Peyer's patch (tissue), 4 donors: ENCODE measurements at regions not wholly inside any gene's neighbourhood (a gene's known extent, or its start where the extent isn't known, plus 50 kb on each side); places are given as distances from the start of the nearest gene placed in this dataset.

Experiments used
- DNase-seq, 3 donors: peaks; one replicate each; pipeline ENCODE4 v3.0.0-alpha.2; 2017 to 2019
- H3K27ac ChIP-seq, 4 donors: fragments of 200-600 bp; sonication (generic); one replicate each; pipeline ENCODE4 v1.5.1; 2016 to 2019
- H3K27me3 ChIP-seq, 2 donors: fragments of 200-600 bp; sonication (generic); one replicate each; pipeline ENCODE4 v1.5.1; 2019
- H3K36me3 ChIP-seq, 3 donors: fragments of 200-600 bp; sonication (generic); one replicate each; pipeline ENCODE4 v1.5.1; 2016 to 2019
- H3K4me1 ChIP-seq, 4 donors: fragments of 200-600 bp; sonication (generic); one replicate each; pipeline ENCODE4 v1.5.1; 2016 to 2019
- H3K4me3 ChIP-seq, 4 donors: fragments of 200-600 bp; sonication (generic); 1 replicate in 3 of 4; 2 replicates in 1 of 4; pipeline ENCODE4 v1.5.1; 2016 to 2019; ENCODE audit warnings: mild to moderate bottlenecking in 1 of 4
- H3K9me3 ChIP-seq, 4 donors: fragments of 200-600 bp; sonication (generic); one replicate each; pipeline ENCODE4 v1.5.1; 2016 to 2019; ENCODE audit warnings: mild to moderate bottlenecking in 1 of 4
- CTCF ChIP-seq, 6 experiments: fragments of 450-650 bp in 4 of 6; fragments of 200-600 bp in 2 of 6; sonication (generic) in 1 of 6; IDR thresholded peaks; one replicate each; pipeline ENCODE4 v1.5.1; 2017 to 2019; ENCODE audit warnings: antibody characterized with exemption in 6 of 6, mild to moderate bottlenecking in 3 of 6, moderate library complexity in 1 of 6
- POLR2A ChIP-seq, 2 donors: fragments of 450-650 bp; IDR thresholded peaks; one replicate each; pipeline ENCODE4 v1.5.1; 2017; ENCODE audit warnings: antibody characterized with exemption in 2 of 2, mild to moderate bottlenecking in 2 of 2, moderate library complexity in 2 of 2
- small RNA-seq, 2 donors: library from RNA; depleted of rRNA; stranded (forward); fragments of <200 nt; gene quantifications; one replicate each; pipeline ENCODE3, GENCODE V24; 2016

DNA sequence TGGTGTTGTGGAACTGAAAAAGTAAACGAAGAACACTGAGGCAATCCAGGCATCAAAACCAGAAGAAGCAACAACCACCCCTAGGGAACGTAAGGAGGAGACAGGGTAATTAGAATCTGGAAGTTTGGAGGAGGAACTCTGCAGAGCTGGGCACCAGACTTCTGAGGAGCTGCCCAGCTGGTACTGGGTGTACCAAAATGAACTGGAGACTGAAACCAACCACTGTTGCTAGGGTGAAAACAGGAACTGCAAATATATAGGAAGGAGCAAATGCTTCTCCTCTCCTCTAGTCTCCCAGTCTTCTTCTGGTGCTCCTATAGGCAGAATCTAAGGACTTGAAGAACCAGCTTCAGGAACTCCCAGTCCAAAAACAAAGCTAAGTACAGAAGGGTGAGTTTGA is 189.8 kb downstream of the ELAVL2 start:
- H3K36me3 ChIP-seq: no peaks in the 10 kb centered on the region

GRCh38 chr9:23638011-23638410 is 188.0 kb downstream of the ELAVL2 start:
- Histone ChIP-seq H3K9me3 (no peaks in the 10 kb centered on the region), H3K27me3 (no peaks in the 10 kb centered on the region), H3K36me3 (no peaks in the 10 kb centered on the region), H3K4me1 (no peaks in the 10 kb centered on the region), H3K27ac (no peak overlapping the region), H3K4me3 (no peak overlapping the region)
- TF ChIP-seq CTCF (IDR thresholded peaks at IDR 0.05) (no peak), POLR2A (IDR thresholded peaks at IDR 0.05) (no peak)
- DNase-seq: no peak

More for the DNA sequence above, 189.8 kb downstream of the ELAVL2 start:
- DNase-seq: no peak
- H3K9me3 ChIP-seq: no peaks in the 10 kb centered on the region
- no peak overlapping the region for H3K4me3 ChIP-seq
- no peak for TF ChIP-seq POLR2A (IDR thresholded peaks at IDR 0.05)
- TF ChIP-seq CTCF (IDR thresholded peaks at IDR 0.05): no peak
- H3K27ac ChIP-seq: no peak overlapping the region
- no peaks in the 10 kb centered on the region for H3K27me3 ChIP-seq
- no peaks in the 10 kb centered on the region for H3K4me1 ChIP-seq

DNA sequence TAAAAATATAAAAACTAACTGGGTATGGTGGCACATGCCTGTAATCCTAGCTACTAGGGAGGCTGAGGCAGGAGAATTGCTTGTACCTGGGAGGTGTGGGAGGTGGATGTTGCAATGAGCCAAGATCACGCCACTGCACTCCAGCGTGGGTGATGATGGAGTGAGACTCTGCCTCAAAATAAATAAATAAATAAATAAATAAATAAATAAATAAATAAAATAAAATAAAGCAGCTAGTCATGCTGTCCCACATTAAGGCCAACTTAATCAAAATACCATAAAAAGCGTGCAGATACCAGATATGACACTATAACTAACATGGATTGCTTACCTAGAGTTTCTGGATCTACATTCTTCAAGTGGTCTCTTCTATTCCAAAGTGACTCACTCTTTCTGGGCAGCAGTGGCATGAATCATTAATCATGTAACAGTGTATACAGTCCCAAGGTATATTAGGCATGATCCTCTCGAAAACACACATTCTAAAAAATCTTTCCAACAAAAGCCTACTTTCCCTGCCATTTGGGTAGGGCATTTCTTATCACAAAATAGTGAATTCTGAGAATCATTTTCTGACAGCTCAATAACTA is 187.1 kb downstream of the ELAVL2 start:
- Histone ChIP-seq H3K4me3 (no peak overlapping the region), H3K27ac (no peak overlapping the region), H3K36me3 (no peaks in the 10 kb centered on the region), H3K27me3 (no peaks in the 10 kb centered on the region), H3K4me1 (no peaks in the 10 kb centered on the region), H3K9me3 (no peaks in the 10 kb centered on the region)
- no peak for DNase-seq
- no peak for TF ChIP-seq POLR2A (IDR thresholded peaks at IDR 0.05)

Small RNA genes in the stretch of these regions (small RNA-seq; reads per million reads assigned to genes)
- 0 reads per million in 2 donors for gene SUMO2P2
